ENCODE measurements at regions not wholly inside any gene's neighbourhood (a gene's known extent, or its start where the extent isn't known, plus 50 kb on each side); places are given as distances from the start of the nearest gene placed in this dataset.

- Histone ChIP-seq H3K18ac (ENCODE audit: low read depth, low read length) (no peak overlapping the region), H3K4me2 (ENCODE audit: low read depth, low read length) (no peak overlapping the region), H3K36me3 (ENCODE audit: control insufficient read depth, insufficient read depth, low read length) (no peaks in the 10 kb centered on the region), H3K4me3 (ENCODE audit: insufficient read depth, low read depth, low read length) (no peak overlapping the region), H3K14ac (replicated peaks; ENCODE audit: low read depth, low read length) (no peak overlapping the region), H4K91ac (ENCODE audit: insufficient read depth, low read depth, low read length) (no peak overlapping the region), H2BK15ac (ENCODE audit: low read depth, low read length) (no peak overlapping the region), H3K23ac (ENCODE audit: low read depth, low read length) (no peak overlapping the region), H3K27me3 (ENCODE audit: control insufficient read depth, insufficient read depth, low read length) (no peaks in the 10 kb centered on the region), H3K9me3 (ENCODE audit: control insufficient read depth, insufficient read depth, low read length) (no peaks in the 10 kb centered on the region), H2BK20ac (ENCODE audit: low read depth, low read length) (no peak overlapping the region), H3K27ac (ENCODE audit: insufficient read depth, low read length) (no peak overlapping the region), H2AK5ac (ENCODE audit: low read depth, low read length) (no peak overlapping the region), H3K9me1 (ENCODE audit: insufficient read depth, low read length) (no peaks in the 10 kb centered on the region), H3K4me1 (ENCODE audit: control insufficient read depth, insufficient read depth, low read length) (no peaks in the 10 kb centered on the region), H4K5ac (ENCODE audit: low read depth, low read length) (no peak overlapping the region), H3K79me1 (ENCODE audit: low read depth in 1 of 2, low read length in 2 of 2) (no peaks in the 10 kb centered on the region), H4K8ac (ENCODE audit: low read depth in 2 of 2, low read length in 2 of 2) (no peak overlapping the region), H3K9ac (ENCODE audit: low read depth, low read length) (no peak overlapping the region), H2AK9ac (replicated peaks; ENCODE audit: low read depth, low read length, poor library complexity) (no peak overlapping the region), H3K4ac (ENCODE audit: low read depth, low read length) (no peak overlapping the region), H2AFZ (replicated peaks; ENCODE audit: low read length, poor library complexity) (no peak overlapping the region), H4K20me1 (ENCODE audit: insufficient read depth, low read length) (no peaks in the 10 kb centered on the region), H2BK5ac (ENCODE audit: low read depth, low read length, poor library complexity, severe bottlenecking) (no peak overlapping the region), H3K56ac (ENCODE audit: extremely low read depth, insufficient read depth, low read length) (no peak overlapping the region), H2BK120ac (ENCODE audit: low read depth, low read length) (no peak overlapping the region)
- dilution Hi-C loops (cut with HindIII; ENCODE audit: low sequenced_read_pairs, unreplicated experiment) (no loop called here), in situ Hi-C loops (cut with MboI; ENCODE audit: low sequenced_read_pairs) (no loop called here), intact Hi-C loops (cut with micrococcal nuclease) (no loop called here)
- whole genome bisulfite sequencing, 2 experiments (ENCODE audit: extremely low coverage in 2 of 2, insufficient read length in 1 of 2), result no CpG with 5 or more reads among the region's 7 CpGs
- ChIA-PET POLR2A (ENCODE audit: unreplicated experiment) (no interaction called here), CTCF (no interaction called here)
- no TSS peak for BruUV-seq (replicated peaks)
- DNase-seq (no peak), ATAC-seq (ENCODE audit: low read depth) (no peak)
- no peak for TF ChIP-seq RCOR1 (IDR thresholded peaks at IDR 0.05; ENCODE audit: insufficient replicate concordance, low read length)
- TF ChIP-seq CEBPB (IDR thresholded peaks at IDR 0.05; ENCODE audit: low read depth, low read length), result no peak
These were observed 1567.3 kb downstream of the SLITRK5 start for GRCh38 chr13:89238496-89238895.

All from IMR-90 (cell line).